ENCODE measurements at regions not wholly inside any gene's neighbourhood (a gene's known extent, or its start where the extent isn't known, plus 50 kb on each side); places are given as distances from the start of the nearest gene placed in this dataset.

- DNase-seq (ENCODE audit: extremely low read depth, low read depth): no peak
Measured at GRCh38 chr5:6274846-6275543, 103.4 kb downstream of the MED10 start.

- DNase-seq (ENCODE audit: extremely low read depth, low read depth): no peak
Measured at GRCh38 chr5:6273749-6274148, 104.6 kb downstream of the MED10 start.

GRCh38 chr5:6273090-6273735 lies 105.1 kb downstream of the MED10 start:
- no peak for DNase-seq (ENCODE audit: extremely low read depth, low read depth)

GRCh38 chr5:6269925-6270324 lies 108.4 kb downstream of the MED10 start:
- no peak for DNase-seq (ENCODE audit: extremely low read depth, low read depth)

- no peak for DNase-seq (ENCODE audit: extremely low read depth, low read depth)
Measured at GRCh38 chr5:6266671-6267197, 111.6 kb downstream of the MED10 start.

- DNase-seq (ENCODE audit: extremely low read depth, low read depth): no peak
Measured at GRCh38 chr5:6264394-6264793, 114.0 kb downstream of the MED10 start.

GRCh38 chr5:6262651-6263363 lies 115.5 kb downstream of the MED10 start:
- no peak for DNase-seq (ENCODE audit: extremely low read depth, low read depth)

GRCh38 chr5:6261668-6262067 lies 116.7 kb downstream of the MED10 start:
- DNase-seq (ENCODE audit: extremely low read depth, low read depth): no peak

GRCh38 chr5:6261256-6261655 lies 117.1 kb downstream of the MED10 start:
- no peak for DNase-seq (ENCODE audit: extremely low read depth, low read depth)

GRCh38 chr5:6260846-6261245 lies 117.5 kb downstream of the MED10 start:
- DNase-seq (ENCODE audit: extremely low read depth, low read depth): no peak

- DNase-seq (ENCODE audit: extremely low read depth, low read depth): no peak
Measured at GRCh38 chr5:6256901-6257300, 121.4 kb downstream of the MED10 start.

GRCh38 chr5:6255956-6256355 lies 122.4 kb downstream of the MED10 start:
- no peak for DNase-seq (ENCODE audit: extremely low read depth, low read depth)

- DNase-seq (ENCODE audit: extremely low read depth, low read depth): no peak
Measured at GRCh38 chr5:6253846-6254245, 124.5 kb downstream of the MED10 start.

GRCh38 chr5:6253281-6253680 lies 125.1 kb downstream of the MED10 start:
- no peak for DNase-seq (ENCODE audit: extremely low read depth, low read depth)

- DNase-seq (ENCODE audit: extremely low read depth, low read depth): no peak
Measured at GRCh38 chr5:6252581-6252980, 125.8 kb downstream of the MED10 start.

- no peak for DNase-seq (ENCODE audit: extremely low read depth, low read depth)
Measured at GRCh38 chr5:6251565-6252102, 126.7 kb downstream of the MED10 start.

GRCh38 chr5:6250121-6250520 lies 128.2 kb downstream of the MED10 start:
- no peak for DNase-seq (ENCODE audit: extremely low read depth, low read depth)

GRCh38 chr5:6248132-6248531 lies 130.2 kb downstream of the MED10 start:
- DNase-seq (ENCODE audit: extremely low read depth, low read depth): no peak

GRCh38 chr5:6246820-6247437 lies 131.4 kb downstream of the MED10 start:
- no peak for DNase-seq (ENCODE audit: extremely low read depth, low read depth)

- no peak for DNase-seq (ENCODE audit: extremely low read depth, low read depth)
Measured at GRCh38 chr5:6244339-6244714, 134.0 kb downstream of the MED10 start.
